LHCN-M2 (cell line): ENCODE measurements at regions not wholly inside any gene's neighbourhood (a gene's known extent, or its start where the extent isn't known, plus 50 kb on each side); places are given as distances from the start of the nearest gene placed in this dataset.

ENCODE experiments used
- DNase-seq: peaks from one replicate; pipeline ENCODE4 v3.0.0-alpha.2; 2012; ENCODE audit warnings: low read depth

DNA sequence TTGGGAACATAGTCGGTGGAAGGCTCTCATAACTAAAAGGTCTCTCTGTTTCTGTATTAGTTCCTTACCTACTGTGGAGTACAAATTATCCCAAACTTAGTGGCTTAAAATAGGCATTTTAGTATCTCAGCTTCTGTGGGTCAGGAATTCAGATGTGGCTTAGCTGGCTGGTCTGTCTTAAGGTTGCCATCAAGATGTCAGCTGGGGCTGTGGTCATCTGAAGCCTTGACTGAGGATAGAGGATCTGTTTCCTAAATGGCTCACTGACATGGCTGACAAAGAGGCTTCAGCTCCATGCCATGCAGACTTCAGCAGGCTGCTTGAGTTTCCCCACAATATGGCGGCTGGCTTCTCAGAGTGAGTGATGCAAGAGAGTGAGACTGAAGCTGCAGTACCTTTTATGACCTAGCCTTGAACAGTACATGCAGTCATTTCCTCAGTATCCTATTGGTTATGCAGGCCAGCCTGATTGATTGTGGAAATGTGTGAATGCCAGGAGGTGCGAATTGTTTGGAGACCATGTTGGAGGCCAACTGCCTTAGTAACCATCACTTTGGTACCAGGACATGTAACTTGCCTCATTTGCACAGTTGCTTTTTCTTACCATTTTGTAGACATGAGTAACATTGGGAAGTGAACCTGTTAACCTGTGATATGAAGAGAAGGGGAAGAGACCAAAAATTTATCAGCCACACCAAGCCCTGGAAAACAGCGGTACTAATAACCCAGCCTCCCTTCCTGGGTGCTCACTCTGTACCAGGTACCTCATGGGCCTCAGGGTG, 152.8 kb upstream of the IER5L start:
- DNase-seq: peak; percentile 48

DNA sequence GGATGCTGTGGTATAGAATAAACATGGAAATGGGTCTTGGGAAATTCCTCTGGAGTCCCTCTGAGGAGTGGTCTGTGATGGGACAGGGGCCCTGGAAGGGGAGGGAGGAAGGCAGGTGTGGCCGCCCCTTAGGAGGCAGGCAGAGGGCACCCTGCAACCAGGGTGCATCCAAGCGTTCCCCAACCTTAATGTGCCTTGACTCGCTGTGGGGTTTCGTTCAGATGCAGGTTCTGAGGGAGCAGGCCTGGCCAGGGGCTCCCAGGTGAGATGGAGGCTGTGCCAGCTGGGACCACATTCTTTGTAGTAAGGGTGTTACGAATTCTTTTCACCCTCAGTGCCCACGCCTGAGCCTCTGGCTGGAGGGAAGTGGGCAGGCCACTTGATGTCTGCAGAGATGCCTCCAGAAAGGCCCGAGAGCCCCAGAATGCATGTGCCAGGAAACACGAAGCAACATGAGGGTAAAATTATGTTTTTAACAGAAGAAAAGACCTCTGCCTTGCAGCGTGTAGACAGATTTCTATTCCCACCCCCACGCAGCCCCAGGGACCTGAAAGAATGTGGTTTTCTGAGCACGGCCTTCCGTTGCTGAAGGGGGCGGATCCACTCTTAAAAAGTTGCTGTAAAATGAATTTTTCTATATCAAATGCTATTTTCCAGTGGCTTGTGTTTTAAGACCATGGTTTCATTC, 150.4 kb upstream of the IER5L start:
- DNase-seq: no peak

DNA sequence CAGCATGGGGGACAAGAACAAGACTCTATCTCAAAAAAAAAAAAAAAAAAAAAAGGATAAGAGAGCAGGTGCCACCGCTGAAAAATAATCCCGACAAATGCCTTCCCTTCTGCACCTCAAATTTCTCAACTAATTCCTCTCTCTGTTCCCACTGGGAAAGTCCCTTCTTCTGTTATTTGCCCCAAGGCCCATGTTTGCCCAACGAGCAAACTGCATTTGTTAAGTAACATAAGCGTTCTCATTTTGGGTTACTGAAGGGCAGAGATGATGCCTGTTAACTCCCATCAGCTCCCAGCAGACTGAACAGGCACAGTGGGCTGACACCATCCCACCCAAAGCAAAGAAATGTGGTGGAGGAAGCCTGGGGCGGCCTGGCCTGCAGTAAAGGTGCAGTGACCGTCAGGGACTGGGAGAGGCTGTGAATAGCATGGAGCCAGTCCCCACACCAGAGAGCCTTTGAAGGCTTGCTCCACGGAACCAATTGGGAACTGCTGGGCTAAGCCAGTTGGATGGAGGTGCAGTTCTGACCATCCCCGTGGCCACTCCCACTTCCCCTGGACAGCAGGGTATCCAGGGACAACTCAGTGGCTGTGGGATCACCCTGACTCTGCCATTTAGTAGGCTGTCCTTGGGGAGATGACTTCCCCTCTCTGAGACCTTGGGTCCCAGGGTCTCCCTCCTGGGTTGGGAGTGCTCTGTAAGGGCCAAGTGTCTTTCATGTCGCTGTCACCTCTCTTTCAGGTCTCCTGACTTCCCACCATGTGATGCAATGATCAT, 149.7 kb upstream of the IER5L start:
- DNase-seq: no peak

DNA sequence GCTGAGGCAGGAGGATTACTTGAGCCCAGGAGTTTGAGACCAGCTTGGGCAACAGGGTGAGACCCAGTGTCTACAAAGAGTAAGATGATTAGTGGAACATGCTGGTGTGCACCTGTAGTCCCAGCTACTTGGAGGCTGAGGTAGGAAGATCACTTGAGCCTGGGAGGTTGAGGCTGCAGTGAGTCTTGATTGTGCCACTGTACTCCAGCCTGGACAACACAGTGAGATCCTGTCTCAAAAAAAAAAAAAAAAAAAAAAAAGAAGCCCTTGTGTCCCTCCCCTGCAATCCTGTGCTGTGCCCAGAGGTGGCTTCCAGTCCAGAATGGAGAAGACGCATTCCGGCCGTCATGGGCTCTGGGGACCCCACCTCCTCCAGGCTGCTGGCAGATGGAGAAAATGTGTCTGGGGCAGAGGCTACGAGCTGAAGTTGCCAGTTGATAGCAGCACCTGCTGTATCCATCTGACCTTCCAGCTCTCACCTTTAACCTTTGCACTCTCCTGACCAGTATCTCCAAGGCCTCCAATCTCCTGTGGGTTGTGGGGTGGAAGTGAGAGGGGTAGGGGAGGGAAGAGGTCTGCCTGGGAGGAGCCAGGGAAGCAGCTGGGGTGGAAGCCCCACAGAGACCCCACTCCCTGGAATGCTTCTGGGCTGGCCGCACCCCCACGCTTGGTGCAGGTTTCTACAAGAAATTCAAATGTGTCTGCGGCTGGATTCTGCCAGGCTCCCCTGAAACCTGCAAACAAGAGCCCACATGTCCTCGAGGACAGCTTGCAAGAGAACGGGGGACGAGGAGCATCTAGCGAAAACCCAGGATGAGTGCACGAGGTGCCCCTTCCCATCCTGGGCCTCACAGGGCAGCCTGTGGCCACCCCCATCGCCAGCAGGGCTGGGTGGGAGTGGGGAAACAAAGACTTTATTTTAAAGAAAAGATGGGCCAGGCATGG, 148.3 kb upstream of the IER5L start:
- no peak for DNase-seq

DNA sequence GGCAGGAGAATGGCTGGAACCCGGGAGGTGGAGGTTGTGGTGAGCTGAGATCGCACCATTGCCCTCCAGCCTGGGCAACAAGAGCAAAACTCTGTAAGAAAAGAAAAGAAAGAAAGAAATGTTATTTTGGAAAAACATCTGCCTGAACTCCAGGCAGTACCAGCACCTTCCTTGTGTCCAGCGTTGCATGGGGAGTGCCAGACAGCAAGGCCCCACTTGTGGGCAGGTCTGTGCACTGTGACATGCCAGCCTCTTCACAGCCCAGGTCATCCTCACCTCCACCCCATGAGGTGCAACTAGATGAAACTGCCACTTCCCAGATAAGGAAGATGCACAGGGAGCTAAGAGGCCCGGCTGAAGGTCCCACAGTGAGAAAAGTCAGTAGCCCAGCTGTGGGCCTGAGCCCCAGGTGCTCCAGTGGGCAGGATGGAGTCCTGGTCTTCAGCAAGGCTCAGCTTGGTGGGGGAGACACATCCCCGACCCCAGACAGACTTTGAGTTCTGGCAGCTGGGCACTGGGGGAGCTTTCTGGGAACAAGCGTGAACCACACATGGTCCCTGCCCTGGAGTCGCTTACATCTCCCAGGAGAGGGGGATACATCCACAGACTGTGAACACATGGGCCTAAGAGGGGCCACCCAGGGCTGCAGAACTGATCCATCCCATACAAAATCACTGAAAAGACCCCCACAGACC, 146.9 kb upstream of the IER5L start:
- no peak for DNase-seq

DNA sequence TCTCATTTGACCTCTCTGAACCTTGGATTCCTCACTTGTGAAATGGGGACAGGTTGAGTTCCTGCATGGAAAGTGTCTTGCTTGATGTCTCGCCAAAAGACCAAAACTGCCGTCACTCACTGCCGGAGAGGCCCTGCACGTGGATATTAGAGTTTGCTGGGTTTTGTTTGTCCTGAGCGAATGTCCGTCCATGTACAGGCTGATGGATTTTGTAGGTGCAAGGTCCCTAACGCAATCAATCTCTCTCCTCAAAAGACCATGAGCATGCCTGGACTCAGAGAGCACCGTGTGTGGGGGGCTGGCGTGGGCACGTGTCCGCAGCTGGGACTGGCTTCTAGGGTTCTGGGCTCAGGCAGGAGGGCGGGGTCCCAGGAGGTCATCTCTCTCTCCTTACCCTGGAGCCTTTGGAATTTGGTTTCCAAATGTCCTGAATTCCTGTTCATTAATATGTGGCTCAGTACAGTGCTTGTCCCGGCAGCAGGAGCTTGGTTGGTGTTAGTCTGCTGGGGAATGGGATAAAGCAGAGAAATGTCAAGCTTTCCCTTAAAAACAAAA, 146.0 kb upstream of the IER5L start:
- DNase-seq: no peak

DNA sequence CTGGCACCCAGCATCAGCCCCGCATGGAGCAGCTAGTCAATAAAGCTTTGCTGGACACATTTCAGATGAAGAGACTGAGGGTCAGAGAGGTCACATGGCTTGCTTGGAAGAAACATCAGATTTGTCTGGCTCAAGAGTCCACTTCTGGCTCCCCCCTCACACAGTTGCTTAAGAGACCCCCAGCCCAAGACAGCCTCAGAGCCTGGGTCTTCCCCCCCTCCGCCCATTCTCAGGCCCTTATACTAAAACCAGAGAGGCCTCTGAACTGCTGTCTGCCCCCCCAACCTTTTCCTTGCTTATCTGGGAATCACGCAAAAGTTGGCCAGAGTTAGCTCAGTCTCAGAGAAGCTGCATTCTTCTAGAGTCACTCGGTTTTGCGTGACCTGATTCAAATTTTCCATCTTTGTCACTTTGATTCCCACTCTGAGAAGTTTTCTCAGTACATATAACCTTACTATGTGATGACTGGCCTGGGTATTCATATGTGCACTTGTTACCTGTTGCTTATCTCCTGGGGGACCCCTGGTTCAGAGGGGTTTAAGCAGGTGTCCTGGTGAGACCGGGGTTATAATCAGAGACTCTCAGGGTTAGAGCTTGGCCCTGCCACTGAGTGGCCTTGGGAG, 145.4 kb upstream of the IER5L start:
- no peak for DNase-seq

DNA sequence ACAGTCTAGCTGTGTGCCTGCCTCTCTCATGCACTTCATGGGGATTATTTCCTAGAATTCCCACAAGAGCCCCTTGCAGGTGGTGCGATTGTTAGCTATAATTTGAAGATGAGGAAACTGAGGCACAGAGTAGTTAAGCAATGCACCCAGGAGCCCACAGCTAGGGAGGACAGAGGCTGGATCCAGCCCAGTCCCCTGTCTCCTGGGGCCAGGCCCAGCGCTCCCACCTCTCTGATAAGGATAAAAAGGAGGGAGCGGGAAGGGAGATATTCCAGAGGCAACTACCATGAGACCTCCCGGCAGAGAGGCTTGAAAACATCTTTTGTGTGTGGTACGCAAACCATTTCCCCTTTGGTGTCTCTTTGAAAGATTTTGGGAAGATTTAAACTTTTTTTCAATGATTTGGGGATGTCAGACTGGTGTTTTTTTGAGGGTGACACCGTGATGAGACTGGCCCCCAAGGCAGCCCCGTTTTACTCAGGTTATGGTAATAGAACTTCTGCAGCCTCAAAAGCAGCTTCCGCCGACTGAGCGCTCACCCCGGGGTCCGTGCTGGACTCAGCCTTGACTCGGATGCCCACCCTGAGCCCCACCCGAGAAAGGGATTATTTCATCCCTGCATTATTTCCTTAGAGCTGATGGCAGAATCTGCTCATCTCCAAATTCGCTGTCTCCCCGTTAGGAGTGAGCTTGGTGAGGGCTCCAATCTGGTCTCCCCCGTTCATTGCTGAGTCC, 144.7 kb upstream of the IER5L start:
- DNase-seq: no peak

DNA sequence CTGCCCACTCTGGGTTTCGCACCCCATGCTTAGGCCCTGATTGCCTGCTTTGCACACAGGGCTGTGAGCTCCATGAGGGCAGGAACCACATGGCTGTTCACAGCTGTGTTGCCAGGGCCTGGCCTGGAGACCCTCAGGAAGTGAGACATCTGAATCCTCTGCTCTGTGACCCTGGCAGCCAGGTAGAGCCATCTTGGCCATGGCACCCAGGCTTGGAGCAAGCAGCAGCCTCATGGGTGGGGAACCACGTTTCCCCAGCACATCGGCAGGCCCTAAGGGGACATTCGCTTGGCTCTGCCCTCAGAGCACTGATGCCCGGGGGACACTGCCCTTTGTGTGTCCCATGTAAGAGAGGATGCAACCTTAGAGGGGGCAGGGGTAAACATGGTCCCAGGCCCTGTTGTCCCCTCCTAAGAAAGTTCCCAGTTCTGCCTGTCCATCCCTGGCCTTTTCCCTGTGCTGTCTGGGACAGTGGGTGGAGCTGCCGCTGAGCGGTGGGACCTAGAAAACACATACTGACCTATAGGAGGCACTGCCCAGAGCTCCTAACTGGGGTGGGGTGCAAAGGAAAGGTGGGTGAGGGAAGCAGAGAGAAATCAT, 144.1 kb upstream of the IER5L start:
- no peak for DNase-seq

DNA sequence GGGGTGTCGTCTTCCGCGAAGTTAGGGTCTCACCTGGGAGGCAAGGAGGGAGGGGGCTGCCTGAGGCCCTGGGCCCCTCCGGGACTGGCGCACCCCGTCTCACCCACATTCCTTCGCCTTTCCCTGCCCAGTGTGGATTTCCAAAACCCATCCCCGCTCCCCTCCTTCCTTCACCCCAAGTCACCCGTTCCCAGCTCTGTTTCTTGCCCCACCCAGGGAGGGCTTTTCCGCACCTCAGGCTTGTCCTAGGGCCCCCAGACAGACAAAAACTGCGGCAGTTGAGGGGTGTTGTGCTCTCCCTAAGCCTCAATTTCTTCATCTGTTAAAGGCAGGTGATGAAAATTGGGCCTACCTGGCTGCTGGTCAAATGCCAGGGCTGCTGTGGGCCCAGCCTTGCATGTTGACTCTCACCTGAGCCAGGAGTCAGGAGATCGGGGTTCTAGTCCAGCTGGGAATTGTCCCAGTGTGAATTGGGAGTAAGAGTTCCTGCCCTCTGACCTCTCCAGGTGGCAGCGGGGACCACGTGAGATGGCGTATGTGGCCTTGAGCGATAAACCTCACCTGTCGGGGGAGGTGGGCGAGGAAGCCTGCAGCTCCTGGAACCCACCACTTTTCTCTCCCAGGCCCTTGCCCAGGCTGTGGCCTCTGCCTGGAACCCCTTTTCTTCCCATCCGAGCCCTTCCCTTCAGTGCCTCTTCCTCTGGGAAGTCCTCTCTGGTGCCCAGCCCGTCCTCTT, 143.4 kb upstream of the IER5L start:
- no peak for DNase-seq

DNA sequence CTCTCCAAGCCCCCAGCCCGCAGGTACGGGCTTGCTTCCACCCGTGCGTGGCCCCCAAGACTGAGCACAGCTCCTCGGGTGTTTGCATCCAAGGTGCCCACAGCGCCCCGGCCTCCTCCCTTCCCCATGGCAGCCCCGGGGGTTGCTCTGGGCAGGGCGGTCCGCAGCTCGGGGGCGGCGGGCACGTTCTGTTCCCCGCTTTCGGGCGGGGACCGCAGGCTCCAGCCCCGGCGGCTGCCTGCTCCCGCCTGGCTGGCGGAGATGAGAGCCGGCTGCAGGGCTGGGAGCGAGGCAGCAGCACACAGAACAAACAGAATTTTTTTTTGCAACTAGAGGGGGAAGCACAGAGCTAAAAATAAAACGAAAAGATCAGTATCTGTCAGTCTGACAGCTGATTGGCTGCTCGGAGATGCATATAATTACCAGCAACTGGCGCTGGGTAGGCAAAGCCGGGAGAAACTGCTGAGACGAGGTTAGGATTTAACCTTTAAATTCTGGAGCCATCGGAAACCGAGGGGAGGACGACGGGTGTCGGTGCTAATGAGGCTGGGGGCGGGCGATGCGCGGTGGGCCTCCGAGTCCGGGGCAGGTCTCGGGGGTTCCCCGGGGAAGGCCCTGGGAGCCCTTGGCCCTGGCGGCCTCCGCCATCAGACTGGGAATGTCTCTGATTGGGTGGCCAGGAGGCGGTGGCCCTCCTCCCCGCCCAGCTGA, 142.7 kb upstream of the IER5L start:
- peak; percentile 79 for DNase-seq

DNA sequence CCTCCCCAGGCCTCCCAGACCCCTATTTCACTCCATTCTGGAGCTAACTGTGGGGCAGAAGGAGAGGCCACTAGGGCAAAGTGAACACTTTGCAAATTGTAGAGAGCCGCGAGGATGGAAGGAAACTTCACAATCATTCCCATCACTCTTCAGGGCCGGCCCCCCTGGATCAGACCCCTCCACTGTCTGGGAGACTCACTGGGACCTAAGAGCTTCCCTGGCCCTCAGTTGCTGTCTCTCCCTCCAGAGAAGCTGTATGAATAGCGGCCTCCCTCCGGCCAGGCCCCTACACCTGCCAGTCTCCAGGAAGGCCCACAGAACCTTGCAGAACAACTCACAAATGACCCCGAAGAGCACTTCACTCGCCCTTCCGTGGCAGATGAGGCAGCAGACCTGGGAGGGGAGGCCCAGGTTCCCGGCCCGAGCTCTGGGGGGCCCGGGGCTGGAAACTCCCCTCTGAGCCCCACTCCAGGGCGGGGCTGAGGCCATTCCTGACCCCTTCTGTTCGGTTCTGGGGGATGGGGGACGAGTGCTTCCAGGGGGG, 141.9 kb upstream of the IER5L start:
- DNase-seq: no peak

DNA sequence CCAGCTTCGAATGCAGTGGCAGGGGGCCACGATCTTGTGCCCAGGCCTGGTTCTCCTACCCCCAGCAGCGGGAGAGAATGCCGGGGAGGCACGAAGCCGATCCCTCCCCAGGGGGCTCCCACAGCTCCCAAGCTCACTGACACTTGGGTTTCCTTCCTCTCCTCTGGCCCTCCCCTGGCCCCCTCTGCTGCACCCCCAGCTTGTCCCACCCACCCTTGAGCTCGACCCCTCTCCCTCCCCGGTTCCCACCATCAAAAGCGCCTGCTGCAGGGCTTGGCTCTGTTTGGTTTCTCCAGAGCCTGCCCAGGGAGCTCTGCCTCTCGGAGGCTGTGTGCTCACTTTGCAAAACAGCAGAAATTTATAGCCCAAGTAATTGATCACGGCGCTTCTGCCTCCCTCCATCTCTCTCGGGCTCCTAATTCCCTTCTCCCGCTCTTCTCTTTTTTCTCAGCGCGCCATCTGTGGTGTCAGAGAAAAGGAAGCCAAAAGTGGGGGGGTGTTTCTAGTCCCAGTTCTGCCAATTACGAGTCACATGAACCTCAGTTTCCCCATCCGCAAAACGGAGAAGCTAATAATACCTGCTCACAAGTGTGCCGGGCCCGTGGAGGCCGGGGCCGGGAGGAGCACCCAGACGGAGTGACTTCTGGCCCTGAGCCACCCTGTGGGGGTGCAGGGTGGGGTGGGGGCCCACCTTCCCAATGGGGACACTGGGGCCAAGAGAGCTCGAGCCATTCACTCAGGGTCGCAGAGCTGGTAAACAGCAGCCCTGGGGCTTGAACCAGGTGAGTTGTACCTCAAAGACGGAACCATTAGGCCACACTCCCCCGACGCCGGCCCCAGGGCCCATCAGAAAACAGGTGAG, 141.2 kb upstream of the IER5L start:
- DNase-seq: no peak

DNA sequence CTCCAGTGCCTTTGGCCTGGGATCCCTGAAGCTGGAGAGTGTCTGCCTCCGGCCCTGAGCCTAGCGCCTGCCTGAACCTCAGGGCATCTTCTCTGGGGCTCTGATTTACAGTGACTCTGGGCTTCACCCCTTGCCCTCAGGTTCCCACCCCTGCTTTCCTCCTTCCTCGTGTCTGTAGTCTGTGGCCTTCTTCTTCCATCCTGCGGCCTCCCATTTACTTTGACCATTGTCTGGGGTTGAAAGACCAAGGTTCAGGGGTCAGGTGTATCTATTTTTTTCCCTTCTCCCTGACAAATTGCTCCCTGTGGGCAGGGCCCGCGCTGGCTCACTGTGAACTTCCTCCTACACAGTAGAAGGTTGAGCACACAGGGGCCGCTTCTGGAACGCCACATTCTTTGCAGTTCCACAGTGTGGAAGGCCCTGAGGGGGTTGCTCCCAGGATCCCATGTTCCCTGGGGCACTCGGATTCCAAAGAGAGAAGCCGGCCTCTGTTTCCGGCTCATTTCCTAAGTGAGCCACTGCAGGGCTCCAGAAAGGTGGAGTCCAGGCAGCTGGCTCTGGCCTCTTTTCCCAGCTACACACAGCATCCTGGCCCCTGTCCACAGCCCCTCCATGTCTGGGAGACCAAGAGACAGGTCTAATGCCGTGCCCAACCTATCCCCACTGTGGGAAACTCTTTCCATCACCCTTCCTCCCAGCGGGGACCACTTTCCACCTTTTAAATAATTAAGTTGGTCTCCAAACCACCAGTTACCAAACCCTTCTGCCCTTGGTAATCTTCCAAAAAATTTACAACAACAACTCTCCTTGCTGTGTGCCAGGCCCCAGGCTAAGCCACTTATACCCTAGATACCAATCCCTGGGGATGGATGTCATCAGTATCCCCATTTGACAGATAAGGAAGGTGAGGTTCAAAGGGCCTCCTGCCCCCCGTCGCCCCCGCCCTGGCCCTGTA, 140.3 kb upstream of the IER5L start:
- DNase-seq: no peak
